PC-9 (cell line): ENCODE measurements at regions not wholly inside any gene's neighbourhood (a gene's known extent, or its start where the extent isn't known, plus 50 kb on each side); places are given as distances from the start of the nearest gene placed in this dataset.

Experiments
- EZH2 ChIP-seq: fragments of 200-600 bp; sonication (generic); IDR thresholded peaks from 2 replicates; pipeline ENCODE4 v1.8.0; 2017; ENCODE audit warnings: antibody characterized with exemption, low read depth
- TF ChIP-seq, protein P1 (sequence below): fragments of 200-600 bp; sonication (generic); conservative IDR thresholded peaks from 2 replicates; pipeline ENCODE4 v1.6.1; 2017; ENCODE audit warnings: mixed run types, antibody characterized with exemption, mild to moderate bottlenecking, moderate library complexity

DNA sequence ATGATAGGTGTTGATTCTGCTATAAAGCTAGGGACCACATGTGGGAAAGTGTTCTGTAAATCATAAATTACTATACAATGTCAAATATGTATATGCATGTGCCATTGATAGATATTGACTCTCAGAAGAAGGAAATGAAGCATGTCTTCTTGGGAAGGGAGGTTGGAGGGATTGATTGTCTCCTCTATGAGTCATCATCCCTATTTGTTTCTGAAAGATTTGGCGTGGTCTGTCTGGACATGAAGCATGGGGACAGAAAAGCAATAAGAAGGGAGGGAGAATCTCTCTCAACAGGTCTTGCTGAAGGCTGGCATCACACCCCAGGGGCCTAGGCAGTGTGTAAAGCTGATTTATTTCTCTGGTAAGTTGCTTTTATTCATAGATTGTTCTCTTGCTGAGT is 98.0 kb upstream of the KCNJ6 start:
- no peak for TF ChIP-seq EZH2
- TF ChIP-seq, protein P1, sequence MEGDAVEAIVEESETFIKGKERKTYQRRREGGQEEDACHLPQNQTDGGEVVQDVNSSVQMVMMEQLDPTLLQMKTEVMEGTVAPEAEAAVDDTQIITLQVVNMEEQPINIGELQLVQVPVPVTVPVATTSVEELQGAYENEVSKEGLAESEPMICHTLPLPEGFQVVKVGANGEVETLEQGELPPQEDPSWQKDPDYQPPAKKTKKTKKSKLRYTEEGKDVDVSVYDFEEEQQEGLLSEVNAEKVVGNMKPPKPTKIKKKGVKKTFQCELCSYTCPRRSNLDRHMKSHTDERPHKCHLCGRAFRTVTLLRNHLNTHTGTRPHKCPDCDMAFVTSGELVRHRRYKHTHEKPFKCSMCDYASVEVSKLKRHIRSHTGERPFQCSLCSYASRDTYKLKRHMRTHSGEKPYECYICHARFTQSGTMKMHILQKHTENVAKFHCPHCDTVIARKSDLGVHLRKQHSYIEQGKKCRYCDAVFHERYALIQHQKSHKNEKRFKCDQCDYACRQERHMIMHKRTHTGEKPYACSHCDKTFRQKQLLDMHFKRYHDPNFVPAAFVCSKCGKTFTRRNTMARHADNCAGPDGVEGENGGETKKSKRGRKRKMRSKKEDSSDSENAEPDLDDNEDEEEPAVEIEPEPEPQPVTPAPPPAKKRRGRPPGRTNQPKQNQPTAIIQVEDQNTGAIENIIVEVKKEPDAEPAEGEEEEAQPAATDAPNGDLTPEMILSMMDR, result no peak
